HEK293 (cell line): ENCODE measurements at regions not wholly inside any gene's neighbourhood (a gene's known extent, or its start where the extent isn't known, plus 50 kb on each side); places are given as distances from the start of the nearest gene placed in this dataset.

Experiments
- CTCF ChIA-PET: fragments of 350-600 bp; formaldehyde crosslinking; extraction: SDS; loops from one replicate; lab custom pipeline; 2021; ENCODE audit warnings: antibody characterized with exemption; lab: Yijun Ruan, JAX
- POLR2A ChIA-PET: fragments of 300-600 bp; formaldehyde crosslinking; extraction: SDS; loops from one replicate; lab custom pipeline; 2020; ENCODE audit warnings: antibody characterized with exemption, inconsistent platforms; lab: Yijun Ruan, JAX
- H3K27ac ChIP-seq: fragments of 200-500 bp; sonication (Bioruptor generic); 2 replicates; pipeline ENCODE4 v1.5.1; 2014; ENCODE audit warnings: low read depth, low read length, control low read depth, inconsistent platforms; ENCODE audit errors: extremely low read depth
- H3K36me3 ChIP-seq, 2 experiments: fragments of 200-500 bp in 1 of 2; sonication (Bioruptor generic) in 1 of 2; 1 replicate in 1 of 2; 2 replicates in 1 of 2; pipeline ENCODE4 v1.5.1; 2014 to 2017; ENCODE audit warnings: inconsistent platforms in 2 of 2, low read length in 2 of 2; ENCODE audit not compliant: control insufficient read depth in 2 of 2, insufficient read depth in 1 of 2
- H3K4me1 ChIP-seq: fragments of 200-500 bp; sonication (Bioruptor generic); 2 replicates; pipeline ENCODE4 v1.5.1; 2014; ENCODE audit warnings: mild to moderate bottlenecking, low read length, inconsistent platforms; ENCODE audit not compliant: control insufficient read depth, insufficient read depth
- H3K4me3 ChIP-seq: 2 replicates; pipeline ENCODE4 v1.5.1; 2011; ENCODE audit warnings: low read depth, mild to moderate bottlenecking, control low read depth, low read length, moderate library complexity
- H3K9me3 ChIP-seq: fragments of 200-500 bp; sonication (Bioruptor generic); 2 replicates; pipeline ENCODE4 v1.5.1; 2014; ENCODE audit warnings: low read depth, low read length, inconsistent platforms; ENCODE audit not compliant: control insufficient read depth, insufficient read depth
- BCL11B ChIP-seq: fragments of 450-650 bp; formaldehyde crosslinking; IDR thresholded peaks from 2 replicates; pipeline ENCODE4 v1.5.1; 2016; ENCODE audit warnings: low read depth, missing biosample characterization, missing genetic modification characterization
- PATZ1 ChIP-seq: fragments of 450-650 bp; formaldehyde crosslinking; IDR thresholded peaks from 2 replicates; pipeline ENCODE4 v1.5.1; 2016; ENCODE audit warnings: missing biosample characterization, missing genetic modification characterization
- ZIC2 ChIP-seq: fragments of 450-650 bp; formaldehyde crosslinking; IDR thresholded peaks from 2 replicates; pipeline ENCODE4 v1.5.1; 2016; ENCODE audit warnings: missing biosample characterization, missing genetic modification characterization
- ZNF10 ChIP-seq: fragments of 450-650 bp; formaldehyde crosslinking; IDR thresholded peaks from 2 replicates; pipeline ENCODE4 v1.5.1; 2017; ENCODE audit warnings: missing biosample characterization, missing genetic modification characterization
- ZNF175 ChIP-seq: fragments of 450-650 bp; formaldehyde crosslinking; IDR thresholded peaks from 2 replicates; pipeline ENCODE4 v1.5.1; 2016; ENCODE audit warnings: missing biosample characterization, missing genetic modification characterization
- ZNF19 ChIP-seq: fragments of 450-650 bp; formaldehyde crosslinking; IDR thresholded peaks from 2 replicates; pipeline ENCODE4; 2016; ENCODE audit warnings: missing biosample characterization, missing genetic modification characterization, low read depth
- ZNF280D ChIP-seq: fragments of 450-650 bp; formaldehyde crosslinking; IDR thresholded peaks from 2 replicates; pipeline ENCODE4 v1.5.1; 2016; ENCODE audit warnings: missing biosample characterization, missing genetic modification characterization
- ZNF366 ChIP-seq: fragments of 450-650 bp; formaldehyde crosslinking; conservative IDR thresholded peaks from 2 replicates; pipeline ENCODE4 v1.5.1; 2016; ENCODE audit warnings: missing biosample characterization, missing genetic modification characterization
- ZNF449 ChIP-seq: fragments of 450-650 bp; formaldehyde crosslinking; IDR thresholded peaks from 2 replicates; pipeline ENCODE4 v1.5.1; 2017; ENCODE audit warnings: missing biosample characterization, mild to moderate bottlenecking, missing genetic modification characterization, moderate library complexity
- ZNF48 ChIP-seq: fragments of 450-650 bp; formaldehyde crosslinking; IDR thresholded peaks from 2 replicates; pipeline ENCODE4 v1.5.1; 2016; ENCODE audit warnings: missing biosample characterization, missing genetic modification characterization
- ZNF521 ChIP-seq: fragments of 450-650 bp; formaldehyde crosslinking; IDR thresholded peaks from 2 replicates; pipeline ENCODE4 v1.5.1; 2017; ENCODE audit warnings: missing biosample characterization, mild to moderate bottlenecking, missing genetic modification characterization
- ZNF555 ChIP-seq: fragments of 450-650 bp; formaldehyde crosslinking; conservative IDR thresholded peaks from 2 replicates; pipeline ENCODE4 v1.5.1; 2017; ENCODE audit warnings: missing biosample characterization, mild to moderate bottlenecking, missing genetic modification characterization, inconsistent platforms
- ZNF626 ChIP-seq: fragments of 450-650 bp; sonication (Bioruptor Pico); formaldehyde crosslinking; IDR thresholded peaks from 2 replicates; pipeline ENCODE4 v1.5.1; 2018; ENCODE audit warnings: missing biosample characterization, missing genetic modification characterization, inconsistent platforms
- ZNF629 ChIP-seq: fragments of 450-650 bp; formaldehyde crosslinking; IDR thresholded peaks from 2 replicates; pipeline ENCODE4 v1.5.1; 2017; ENCODE audit warnings: missing biosample characterization, missing genetic modification characterization
- ZNF658 ChIP-seq: fragments of 450-650 bp; formaldehyde crosslinking; IDR thresholded peaks from 2 replicates; pipeline ENCODE4; 2016; ENCODE audit warnings: missing biosample characterization, missing genetic modification characterization
- ZSCAN5A ChIP-seq: fragments of 450-650 bp; formaldehyde crosslinking; IDR thresholded peaks from 2 replicates; pipeline ENCODE4 v1.5.1; 2016; ENCODE audit warnings: missing biosample characterization, missing genetic modification characterization

GRCh38 chr4:81922313-81922712 lies 450.6 kb upstream of the RASGEF1B start (continued):
- TF ChIP-seq ZNF449 (no peak), ZNF366 (no peak), ZNF48 (no peak), ZNF280D (tag by site-specific recombination) (no peak), ZNF555 (tag by site-specific recombination) (no peak), ZNF626 (tag by site-specific recombination) (no peak), PATZ1 (tag by site-specific recombination) (no peak), ZNF175 (tag by site-specific recombination) (no peak)

- CTCF ChIA-PET, result no interaction called here
- no peaks in the 10 kb centered on the region for H3K9me3 ChIP-seq
- H3K36me3 ChIP-seq, result no peaks in the 10 kb centered on the region
- H3K4me1 ChIP-seq, result no peaks in the 10 kb centered on the region
- TF ChIP-seq ZNF19 (tag by site-specific recombination) (no peak), ZNF10 (tag by site-specific recombination) (no peak), ZIC2 (tag by site-specific recombination) (peak; percentile 98)
- TF ChIP-seq, all 188 proteins: peak for 1
- Histone ChIP-seq H3K4me3 (no peak overlapping the region), H3K27ac (no peak overlapping the region)
- POLR2A ChIA-PET, result no interaction called here
Observed at GRCh38 chr4:81921751-81922159, 450.0 kb upstream of the RASGEF1B start.

GRCh38 chr4:81919810-81920209 lies 448.1 kb upstream of the RASGEF1B start:
- Histone ChIP-seq H3K27ac (no peak overlapping the region), H3K9me3 (no peaks in the 10 kb centered on the region), H3K4me3 (no peak overlapping the region), H3K4me1 (no peaks in the 10 kb centered on the region), H3K36me3 (no peaks in the 10 kb centered on the region)
- ChIA-PET CTCF (interaction anchor here (0.6 to 1.3 kb wide), 3 partner anchors 328 to 452 kb away, joined by 3 read pairs; no protein-coding TSS in a partner anchor), POLR2A (no interaction called here)
- TF ChIP-seq ZNF521 (tag by site-specific recombination), result no peak
- no peak for TF ChIP-seq BCL11B (tag by site-specific recombination)
- TF ChIP-seq ZNF658, result no peak
- TF ChIP-seq ZNF629 (tag by site-specific recombination), result no peak
- TF ChIP-seq ZSCAN5A (tag by site-specific recombination), result no peak
